Activated T-cell treated with anti-CD3 and anti-CD28 coated beads, Interleukin-2, amount 50 U/mL, for 1 hour (primary cell): ENCODE measurements at regions not wholly inside any gene's neighbourhood (a gene's known extent, or its start where the extent isn't known, plus 50 kb on each side); places are given as distances from the start of the nearest gene placed in this dataset.

Source experiments
- DNase-seq: peaks from one replicate; pipeline ENCODE4 v3.0.0-alpha.2; 2020

- no peak for DNase-seq
Observed at GRCh38 chr2:165033402-165033801, 78.1 kb upstream of the SLC38A11 start.

- no peak for DNase-seq
Observed at GRCh38 chr2:165032559-165032958, 77.2 kb upstream of the SLC38A11 start.

- no peak for DNase-seq
Observed at GRCh38 chr2:165024199-165024598, 68.9 kb upstream of the SLC38A11 start.

GRCh38 chr2:165022781-165023180 is 67.5 kb upstream of the SLC38A11 start:
- no peak for DNase-seq

GRCh38 chr2:165017966-165018596 is 62.8 kb upstream of the SLC38A11 start:
- DNase-seq: no peak

- DNase-seq: no peak
Observed at GRCh38 chr2:165016772-165017411, 61.6 kb upstream of the SLC38A11 start.

- DNase-seq: peak; percentile 36
Observed at GRCh38 chr2:165015052-165015642, 59.8 kb upstream of the SLC38A11 start.

- no peak for DNase-seq
Observed at GRCh38 chr2:165013944-165014619, 58.8 kb upstream of the SLC38A11 start.

GRCh38 chr2:165011199-165011598 is 55.9 kb upstream of the SLC38A11 start:
- DNase-seq: no peak

GRCh38 chr2:165010556-165010955 is 55.2 kb upstream of the SLC38A11 start:
- DNase-seq: no peak

GRCh38 chr2:165009466-165009865 is 54.1 kb upstream of the SLC38A11 start:
- no peak for DNase-seq

- DNase-seq: no peak
Observed at GRCh38 chr2:165008730-165009315, 53.5 kb upstream of the SLC38A11 start.

- DNase-seq: no peak
Observed at GRCh38 chr2:165007161-165007744, 51.9 kb upstream of the SLC38A11 start.
